ENCODE measurements at regions not wholly inside any gene's neighbourhood (a gene's known extent, or its start where the extent isn't known, plus 50 kb on each side); places are given as distances from the start of the nearest gene placed in this dataset.

- TF ChIP-seq CTCF (IDR thresholded peaks at IDR 0.05; ENCODE audit: low read depth, low read length) = no peak
- no peak for TF ChIP-seq EZH2phosphoT487 (IDR thresholded peaks at IDR 0.05; ENCODE audit: low read depth)
Measured at GRCh38 chr10:25699631-25700030, 234.4 kb upstream of the MYO3A start.
